C4-2B (cell line): ENCODE measurements at regions not wholly inside any gene's neighbourhood (a gene's known extent, or its start where the extent isn't known, plus 50 kb on each side); places are given as distances from the start of the nearest gene placed in this dataset.

Source experiments
- H3K27ac ChIP-seq: fragments of 450-650 bp; 2 replicates; pipeline ENCODE4 v1.5.1; 2017
- CTCF ChIP-seq: fragments of 450-650 bp; conservative IDR thresholded peaks from 2 replicates; pipeline ENCODE4 v1.5.1; 2017; ENCODE audit warnings: mild to moderate bottlenecking
- ZFX ChIP-seq: fragments of 450-650 bp; IDR thresholded peaks from 2 replicates; pipeline ENCODE4 v1.6.1; 2017

DNA sequence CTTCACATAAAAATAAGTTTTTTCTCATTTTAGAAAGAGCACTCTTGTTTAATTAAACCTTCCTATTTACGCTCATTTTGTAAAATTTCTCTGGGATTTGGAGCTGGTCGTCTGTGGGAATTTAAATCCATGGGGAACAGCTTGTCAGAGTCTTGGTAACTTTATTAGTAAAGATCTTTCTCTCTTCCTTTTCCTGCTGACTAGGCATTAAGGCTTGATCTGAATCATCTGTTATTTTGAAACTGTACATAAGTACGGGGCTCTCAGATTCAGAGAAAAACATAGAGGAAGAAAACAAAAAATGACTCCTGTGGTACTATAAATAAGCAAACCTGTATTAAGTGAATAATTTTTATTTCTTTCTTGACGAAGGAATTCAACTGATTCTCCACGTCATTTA, 150.2 kb downstream of the ST6GAL2 start:
- H3K27ac ChIP-seq = no peak overlapping the region
- no peak for TF ChIP-seq CTCF
- no peak for TF ChIP-seq ZFX

DNA sequence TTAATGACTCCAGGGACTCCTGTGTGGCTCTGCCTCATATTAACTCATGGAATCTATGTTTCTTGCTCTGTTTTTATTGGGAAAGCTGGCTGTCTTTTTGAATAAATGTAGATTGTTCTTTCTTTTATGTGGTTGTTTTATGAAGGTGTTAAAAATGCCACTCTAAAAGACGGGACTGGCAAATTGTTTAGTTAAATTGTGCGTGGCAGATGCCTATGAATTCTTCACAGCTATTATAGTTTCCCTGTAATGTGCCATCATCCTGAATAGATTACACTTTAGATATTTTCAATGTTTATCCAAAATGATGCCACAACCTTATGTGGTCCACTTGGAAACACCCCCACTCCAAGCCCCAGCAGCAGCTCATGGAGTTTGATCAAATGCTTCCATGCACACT, 149.7 kb downstream of the ST6GAL2 start:
- H3K27ac ChIP-seq = no peak overlapping the region
- TF ChIP-seq ZFX (no peak), CTCF (no peak)

DNA sequence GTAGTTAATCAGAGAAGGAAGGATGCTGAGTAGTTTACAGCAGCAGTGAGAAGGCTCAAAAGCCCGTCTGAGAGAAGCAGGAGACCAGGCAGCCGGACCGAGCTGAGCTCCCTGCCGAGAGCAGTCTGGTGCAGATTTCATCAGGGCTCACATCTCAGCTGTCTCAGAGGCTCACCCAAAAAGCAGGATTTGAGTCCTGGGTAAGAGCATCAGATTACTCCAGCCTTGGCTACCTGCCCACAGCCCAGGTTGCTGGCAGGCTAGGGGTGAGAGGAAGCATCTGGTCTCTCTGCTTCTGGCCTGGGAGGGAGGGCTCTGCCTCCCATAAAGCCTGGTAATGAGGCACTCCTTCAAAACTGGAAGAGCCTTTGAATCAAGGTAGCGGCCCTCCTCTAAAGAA, 140.5 kb downstream of the ST6GAL2 start:
- no peak overlapping the region for H3K27ac ChIP-seq
- TF ChIP-seq ZFX (no peak), CTCF (no peak)

- no peak for TF ChIP-seq ZFX
- TF ChIP-seq CTCF = no peak
- no peak overlapping the region for H3K27ac ChIP-seq
Observed at GRCh38 chr2:106749823-106750222, 136.1 kb downstream of the ST6GAL2 start.
